Activated T-cell treated with anti-CD3 and anti-CD28 coated beads, Interleukin-2, amount 50 U/mL, for 4 hours (primary cell): ENCODE measurements at regions not wholly inside any gene's neighbourhood (a gene's known extent, or its start where the extent isn't known, plus 50 kb on each side); places are given as distances from the start of the nearest gene placed in this dataset.

Experiments
- ATAC-seq, 2 donors: fragments of 200-7000 bp; cut with Tn5 transposase; one replicate each; pipeline ENCODE4 v1.10.0; 2021
- DNase-seq: peaks from one replicate; pipeline ENCODE4 v3.0.0-alpha.2; 2020
- H3K27me3 Mint-ChIP-seq: one replicate; pipeline ENCODE4 v1.8.0; 2021; ENCODE audit warnings: low read depth, mixed read lengths
- H3K36me3 Mint-ChIP-seq: one replicate; pipeline ENCODE4 v1.8.0; 2022; ENCODE audit warnings: mixed read lengths; ENCODE audit not compliant: insufficient read depth
- H3K4me1 Mint-ChIP-seq: one replicate; pipeline ENCODE4 v1.8.0; 2021; ENCODE audit warnings: low read depth, mixed read lengths
- H3K4me3 Mint-ChIP-seq: one replicate; pipeline ENCODE4 v1.8.0; 2021; ENCODE audit warnings: mild to moderate bottlenecking, moderate library complexity, mixed read lengths
- H3K9me3 Mint-ChIP-seq: one replicate; pipeline ENCODE4 v1.8.0; 2021; ENCODE audit warnings: mixed read lengths

DNA sequence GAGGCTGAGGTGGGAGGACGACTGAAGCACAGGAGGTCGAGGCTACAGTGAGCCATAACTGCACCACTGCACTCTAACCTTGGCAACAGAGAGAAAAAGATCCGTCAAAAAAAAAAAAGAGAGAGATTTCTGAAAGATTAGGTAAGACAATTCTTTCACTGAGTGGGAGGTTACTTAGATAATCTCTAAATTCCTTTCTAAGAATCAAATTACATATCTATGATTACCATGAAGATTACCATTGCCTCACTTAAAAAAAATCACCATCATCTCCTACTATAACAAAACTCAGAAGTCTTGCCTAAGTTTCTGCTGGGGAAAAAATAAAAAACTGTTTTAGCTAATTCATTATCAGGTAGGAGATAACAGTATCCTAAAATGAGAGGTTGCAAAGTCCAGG is 366.7 kb downstream of the DUSP6 start:
- no peak overlapping the region for H3K4me3 Mint-ChIP-seq
- no peaks in the 10 kb centered on the region for H3K4me1 Mint-ChIP-seq
- no peaks in the 10 kb centered on the region for H3K9me3 Mint-ChIP-seq
- DNase-seq, result no peak
- peaks cover 13% of the 10 kb centered on the region for H3K27me3 Mint-ChIP-seq
- H3K36me3 Mint-ChIP-seq, result no peaks in the 10 kb centered on the region
- no peak for ATAC-seq

DNA sequence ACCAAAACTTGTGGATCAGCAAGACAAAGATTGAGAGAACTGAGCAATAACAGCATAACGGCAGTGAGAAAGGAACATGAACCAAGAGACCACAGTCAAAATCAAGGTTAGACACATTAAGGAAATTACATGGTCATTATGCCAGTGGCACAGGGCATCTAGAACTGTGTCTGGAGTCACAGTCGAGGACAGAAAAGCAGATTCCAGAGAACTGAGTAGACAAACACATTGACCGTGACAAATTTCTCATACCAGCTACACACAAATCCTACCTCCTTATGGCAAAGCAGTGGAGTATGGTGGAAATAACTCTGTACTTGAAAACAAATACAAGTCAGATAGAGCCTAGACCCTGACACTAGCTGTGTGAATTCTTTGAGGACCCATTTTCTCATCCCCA is 367.3 kb downstream of the DUSP6 start:
- no peak for ATAC-seq
- no peaks in the 10 kb centered on the region for H3K36me3 Mint-ChIP-seq

GRCh38 chr12:88982694-88983093 is 369.6 kb downstream of the DUSP6 start:
- Mint-ChIP-seq H3K4me3 (no peak overlapping the region), H3K36me3 (no peaks in the 10 kb centered on the region), H3K27me3 (peaks cover 22% of the 10 kb centered on the region), H3K4me1 (no peaks in the 10 kb centered on the region), H3K9me3 (no peaks in the 10 kb centered on the region)
- no peak for ATAC-seq
- no peak for DNase-seq

More for the DNA sequence above, 367.3 kb downstream of the DUSP6 start:
- no peak for DNase-seq
- H3K27me3 Mint-ChIP-seq, result peaks cover 11% of the 10 kb centered on the region
- no peaks in the 10 kb centered on the region for H3K4me1 Mint-ChIP-seq
- no peaks in the 10 kb centered on the region for H3K9me3 Mint-ChIP-seq
- H3K4me3 Mint-ChIP-seq, result no peak overlapping the region

DNA sequence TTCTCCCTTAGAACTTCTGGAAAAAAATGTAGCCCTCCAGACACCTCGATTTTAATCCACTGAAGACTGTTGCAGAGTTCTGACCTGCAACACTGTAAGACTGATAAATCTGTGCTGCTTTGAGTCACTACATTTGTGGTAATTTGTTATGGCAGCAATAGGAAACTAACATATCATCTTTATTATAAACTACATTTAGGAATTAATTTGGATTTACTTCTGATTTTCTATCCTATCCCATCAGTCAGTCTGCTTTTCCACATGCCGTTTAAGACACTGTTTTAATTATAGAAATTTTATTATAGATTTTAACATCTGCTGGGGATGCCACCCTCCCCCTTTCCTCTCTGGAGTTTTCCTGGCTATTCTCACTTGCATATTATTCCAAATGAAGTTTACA is 375.2 kb downstream of the DUSP6 start:
- no peaks in the 10 kb centered on the region for H3K36me3 Mint-ChIP-seq
- no peak overlapping the region for H3K4me3 Mint-ChIP-seq
- H3K27me3 Mint-ChIP-seq, result peaks cover 13% of the 10 kb centered on the region
- no peaks in the 10 kb centered on the region for H3K9me3 Mint-ChIP-seq
- ATAC-seq (no peak), DNase-seq (no peak)
- no peaks in the 10 kb centered on the region for H3K4me1 Mint-ChIP-seq

DNA sequence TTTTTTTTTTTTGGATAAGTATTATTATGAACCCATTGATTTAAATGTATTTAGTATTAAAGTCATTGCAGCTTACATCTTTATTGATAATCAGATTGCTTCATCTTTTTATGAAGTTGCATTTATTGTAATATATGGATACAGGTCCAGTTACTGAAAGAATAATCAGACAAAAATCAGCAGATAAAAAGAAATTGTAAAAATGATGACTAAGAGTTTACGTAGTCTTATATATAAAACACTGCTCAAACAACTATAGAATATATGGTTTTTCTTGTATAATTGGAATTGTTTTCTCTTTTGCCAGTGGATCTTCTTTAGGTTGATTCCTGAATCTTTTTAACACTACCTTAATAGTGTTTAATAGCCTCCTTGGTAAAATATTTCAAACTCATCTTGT is 378.3 kb downstream of the DUSP6 start:
- DNase-seq, result no peak
- no peaks in the 10 kb centered on the region for H3K9me3 Mint-ChIP-seq
- no peaks in the 10 kb centered on the region for H3K4me1 Mint-ChIP-seq
- H3K36me3 Mint-ChIP-seq, result no peaks in the 10 kb centered on the region
- no peak overlapping the region for H3K4me3 Mint-ChIP-seq
- H3K27me3 Mint-ChIP-seq, result peaks cover 14% of the 10 kb centered on the region
- no peak for ATAC-seq

GRCh38 chr12:88970740-88971139 is 381.6 kb downstream of the DUSP6 start:
- H3K4me1 Mint-ChIP-seq, result no peaks in the 10 kb centered on the region
- peaks cover 3% of the 10 kb centered on the region for H3K27me3 Mint-ChIP-seq
- no peaks in the 10 kb centered on the region for H3K9me3 Mint-ChIP-seq
- H3K4me3 Mint-ChIP-seq, result no peak overlapping the region
- DNase-seq (no peak), ATAC-seq (no peak)
- no peaks in the 10 kb centered on the region for H3K36me3 Mint-ChIP-seq

DNA sequence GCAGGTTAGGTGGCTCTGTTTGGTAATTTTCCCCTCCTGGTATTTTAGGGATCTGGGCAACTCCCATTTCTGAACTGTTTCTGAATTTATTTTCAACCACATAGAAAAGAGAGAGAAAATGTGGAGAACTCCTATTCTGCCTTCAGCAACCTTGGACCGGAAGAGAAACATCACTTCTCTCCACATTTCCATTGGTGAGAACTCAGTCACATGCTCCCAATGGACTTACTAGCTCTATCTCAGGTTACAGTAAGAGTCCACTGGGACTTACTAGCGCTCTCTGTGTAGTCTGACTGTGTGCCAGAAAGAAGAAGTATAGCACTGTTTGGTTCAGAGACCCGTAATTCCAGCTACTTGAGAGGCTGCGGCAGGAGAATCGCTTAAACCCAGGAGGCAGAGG is 383.2 kb downstream of the DUSP6 start:
- no peaks in the 10 kb centered on the region for H3K9me3 Mint-ChIP-seq
- H3K36me3 Mint-ChIP-seq, result no peaks in the 10 kb centered on the region
- H3K4me1 Mint-ChIP-seq, result no peaks in the 10 kb centered on the region
- no peak for DNase-seq
- H3K27me3 Mint-ChIP-seq, result peaks cover 3% of the 10 kb centered on the region
- no peak for ATAC-seq
- no peak overlapping the region for H3K4me3 Mint-ChIP-seq

DNA sequence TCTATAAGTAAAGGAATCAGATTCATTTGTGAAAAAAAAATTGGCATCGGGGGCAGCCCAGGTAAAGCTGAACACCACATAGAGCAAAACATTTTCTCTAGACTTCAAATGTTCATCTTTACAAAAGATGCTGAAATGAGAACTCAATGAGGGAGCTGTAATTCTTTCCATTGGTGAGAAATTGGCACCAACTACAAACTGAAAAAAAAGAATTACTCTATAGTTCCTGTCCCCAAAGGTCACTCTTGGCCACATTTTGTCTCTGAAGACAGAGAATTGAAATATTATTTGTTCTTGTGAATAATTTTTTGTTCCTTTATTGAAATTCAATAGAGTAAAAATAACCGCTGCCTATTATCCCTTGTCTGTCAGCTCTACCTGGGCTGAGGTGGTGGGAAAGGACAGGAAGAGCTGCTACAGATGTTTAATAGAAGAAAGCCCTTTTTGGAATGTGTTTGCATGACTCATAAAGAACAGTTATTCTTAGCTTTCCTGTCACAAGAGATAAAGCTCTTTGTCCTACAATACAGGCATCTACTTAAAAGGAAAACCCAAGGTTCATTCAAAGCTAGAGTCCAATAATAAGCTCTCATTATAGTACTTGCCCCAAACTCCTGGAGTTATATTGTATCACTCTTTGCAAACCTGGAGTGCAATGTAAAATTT is 380.1 kb upstream of the KITLG start:
- H3K4me1 Mint-ChIP-seq, result no peaks in the 10 kb centered on the region
- H3K27me3 Mint-ChIP-seq, result peaks cover 5% of the 10 kb centered on the region
- ATAC-seq, result no peak
- no peak for DNase-seq
- no peaks in the 10 kb centered on the region for H3K9me3 Mint-ChIP-seq
- no peak overlapping the region for H3K4me3 Mint-ChIP-seq
- H3K36me3 Mint-ChIP-seq, result no peaks in the 10 kb centered on the region

DNA sequence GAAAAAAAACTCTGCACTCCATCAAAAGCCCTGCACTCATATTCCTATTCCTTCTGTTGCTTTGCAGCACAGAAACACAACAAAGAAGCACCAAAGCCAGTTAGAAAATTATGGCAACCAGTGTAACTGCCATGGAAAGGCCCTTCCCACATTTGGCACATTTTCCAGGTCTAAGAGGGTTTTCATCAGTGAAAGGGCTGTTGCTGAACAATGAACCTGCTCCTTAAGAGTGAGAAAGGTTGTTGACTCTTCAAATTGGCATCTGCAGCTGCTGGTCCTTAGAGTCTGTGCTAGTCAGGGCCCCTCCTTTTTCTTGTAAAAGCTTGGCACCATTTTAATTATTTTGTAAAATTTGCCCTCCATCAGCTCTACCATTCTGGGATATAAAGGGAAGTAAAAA is 378.7 kb upstream of the KITLG start:
- ATAC-seq (no peak), DNase-seq (no peak)
- Mint-ChIP-seq H3K27me3 (peaks cover 5% of the 10 kb centered on the region), H3K9me3 (no peaks in the 10 kb centered on the region), H3K36me3 (no peaks in the 10 kb centered on the region), H3K4me1 (no peaks in the 10 kb centered on the region), H3K4me3 (no peak overlapping the region)

GRCh38 chr12:88958153-88958552 is 377.9 kb upstream of the KITLG start:
- ATAC-seq, result no peak
- Mint-ChIP-seq H3K4me1 (no peaks in the 10 kb centered on the region), H3K27me3 (peaks cover 5% of the 10 kb centered on the region), H3K9me3 (no peaks in the 10 kb centered on the region), H3K36me3 (no peaks in the 10 kb centered on the region), H3K4me3 (no peak overlapping the region)
- DNase-seq, result no peak

- Mint-ChIP-seq H3K4me1 (no peaks in the 10 kb centered on the region), H3K27me3 (peaks cover 5% of the 10 kb centered on the region), H3K36me3 (no peaks in the 10 kb centered on the region), H3K4me3 (no peak overlapping the region), H3K9me3 (no peaks in the 10 kb centered on the region)
- ATAC-seq (no peak), DNase-seq (no peak)
Observed at GRCh38 chr12:88957358-88957757, 377.1 kb upstream of the KITLG start.

GRCh38 chr12:88955531-88955930 is 375.3 kb upstream of the KITLG start:
- no peak for DNase-seq
- Mint-ChIP-seq H3K27me3 (peaks cover 2% of the 10 kb centered on the region), H3K9me3 (no peaks in the 10 kb centered on the region), H3K4me1 (no peaks in the 10 kb centered on the region), H3K4me3 (no peak overlapping the region), H3K36me3 (no peaks in the 10 kb centered on the region)
- ATAC-seq, result no peak

DNA sequence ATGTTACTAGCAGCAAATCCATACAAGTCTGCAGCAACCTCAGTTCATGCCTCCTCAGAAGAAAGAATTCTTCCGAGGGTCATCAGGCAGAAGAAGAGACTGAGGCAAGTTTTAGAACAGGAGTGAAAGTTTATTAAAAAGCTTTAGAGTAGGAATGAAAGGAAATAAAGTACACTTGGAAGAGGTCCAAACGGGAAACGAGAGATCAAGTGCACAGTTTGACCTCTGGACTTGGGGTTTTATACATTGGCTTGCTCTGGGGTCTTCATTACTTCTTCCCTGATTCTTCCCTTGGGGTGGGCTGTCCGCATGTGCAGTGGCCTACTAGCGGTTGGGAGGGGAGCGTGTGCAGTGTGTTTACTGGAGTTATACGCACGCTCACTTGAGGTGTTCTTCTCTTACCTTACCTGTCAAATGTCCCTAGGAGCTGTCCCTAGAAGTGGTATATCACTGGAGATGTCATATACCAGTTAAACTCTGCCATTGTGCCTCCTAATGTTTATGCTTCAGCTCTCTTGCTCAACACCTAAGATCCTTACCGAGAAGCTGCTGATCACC is 372.8 kb upstream of the KITLG start:
- DNase-seq, result no peak
- ATAC-seq, result no peak
- no peaks in the 10 kb centered on the region for H3K27me3 Mint-ChIP-seq
- H3K4me3 Mint-ChIP-seq, result no peak overlapping the region
- peaks cover 5% of the 10 kb centered on the region for H3K9me3 Mint-ChIP-seq
- no peaks in the 10 kb centered on the region for H3K4me1 Mint-ChIP-seq
- H3K36me3 Mint-ChIP-seq, result no peaks in the 10 kb centered on the region

DNA sequence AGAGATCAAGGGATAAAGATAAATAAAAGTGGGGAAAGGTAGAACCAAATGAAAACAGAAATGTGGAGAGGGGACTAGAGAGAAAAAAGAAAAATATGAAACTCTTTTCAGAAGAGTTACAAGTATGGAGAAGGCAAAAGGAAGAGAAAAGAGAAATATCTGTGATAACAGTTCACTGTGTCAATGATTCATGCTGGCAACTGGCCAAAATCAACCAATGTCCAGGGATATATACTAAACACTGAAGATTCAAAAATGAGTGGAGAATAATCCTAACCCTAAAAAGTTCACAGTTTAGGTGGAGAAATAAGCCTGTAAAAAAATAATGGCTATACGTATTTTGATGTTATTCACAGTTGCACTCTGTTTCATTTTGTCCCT is 372.3 kb upstream of the KITLG start:
- ATAC-seq (no peak), DNase-seq (no peak)
- peaks cover 5% of the 10 kb centered on the region for H3K9me3 Mint-ChIP-seq
- H3K4me1 Mint-ChIP-seq, result no peaks in the 10 kb centered on the region
- no peak overlapping the region for H3K4me3 Mint-ChIP-seq
- no peaks in the 10 kb centered on the region for H3K36me3 Mint-ChIP-seq
- no peaks in the 10 kb centered on the region for H3K27me3 Mint-ChIP-seq

GRCh38 chr12:88951860-88952561 is 371.7 kb upstream of the KITLG start:
- H3K4me3 Mint-ChIP-seq, result no peak overlapping the region
- H3K4me1 Mint-ChIP-seq, result no peaks in the 10 kb centered on the region
- no peak for ATAC-seq
- H3K9me3 Mint-ChIP-seq, result peaks cover 5% of the 10 kb centered on the region
- H3K36me3 Mint-ChIP-seq, result no peaks in the 10 kb centered on the region
- no peak for DNase-seq
- no peaks in the 10 kb centered on the region for H3K27me3 Mint-ChIP-seq
